Activated T-cell treated with anti-CD3 and anti-CD28 coated beads, Interleukin-2, amount 50 U/mL, for 4 hours (primary cell): ENCODE measurements at regions not wholly inside any gene's neighbourhood (a gene's known extent, or its start where the extent isn't known, plus 50 kb on each side); places are given as distances from the start of the nearest gene placed in this dataset.
"Not testable (repeated sequence)": the region's sequence is repeated elsewhere in the genome, so short reads cannot be mapped to it uniquely, and the experiment has no call there.

Experiments used
- ATAC-seq, 2 donors: fragments of 200-7000 bp; cut with Tn5 transposase; one replicate each; pipeline ENCODE4 v1.10.0; 2021
- DNase-seq: peaks from one replicate; pipeline ENCODE4 v3.0.0-alpha.2; 2020
- H3K27me3 Mint-ChIP-seq: one replicate; pipeline ENCODE4 v1.8.0; 2021; ENCODE audit warnings: low read depth, mixed read lengths
- H3K36me3 Mint-ChIP-seq: one replicate; pipeline ENCODE4 v1.8.0; 2022; ENCODE audit warnings: mixed read lengths; ENCODE audit not compliant: insufficient read depth
- H3K4me1 Mint-ChIP-seq: one replicate; pipeline ENCODE4 v1.8.0; 2021; ENCODE audit warnings: low read depth, mixed read lengths
- H3K4me3 Mint-ChIP-seq: one replicate; pipeline ENCODE4 v1.8.0; 2021; ENCODE audit warnings: mild to moderate bottlenecking, moderate library complexity, mixed read lengths
- H3K9me3 Mint-ChIP-seq: one replicate; pipeline ENCODE4 v1.8.0; 2021; ENCODE audit warnings: mixed read lengths

- H3K4me1 Mint-ChIP-seq, H3K27me3 Mint-ChIP-seq, H3K4me3 Mint-ChIP-seq, DNase-seq, H3K9me3 Mint-ChIP-seq, ATAC-seq, H3K36me3 Mint-ChIP-seq: not testable (repeated sequence)
These were observed 64.0 kb upstream of the PLEKHM1 start for GRCh38 chr17:45554479-45554878.

- H3K4me1 Mint-ChIP-seq, DNase-seq, H3K9me3 Mint-ChIP-seq, H3K4me3 Mint-ChIP-seq, H3K36me3 Mint-ChIP-seq, ATAC-seq, H3K27me3 Mint-ChIP-seq: not testable (repeated sequence)
These were observed 68.3 kb upstream of the PLEKHM1 start for GRCh38 chr17:45558821-45559220.

DNA sequence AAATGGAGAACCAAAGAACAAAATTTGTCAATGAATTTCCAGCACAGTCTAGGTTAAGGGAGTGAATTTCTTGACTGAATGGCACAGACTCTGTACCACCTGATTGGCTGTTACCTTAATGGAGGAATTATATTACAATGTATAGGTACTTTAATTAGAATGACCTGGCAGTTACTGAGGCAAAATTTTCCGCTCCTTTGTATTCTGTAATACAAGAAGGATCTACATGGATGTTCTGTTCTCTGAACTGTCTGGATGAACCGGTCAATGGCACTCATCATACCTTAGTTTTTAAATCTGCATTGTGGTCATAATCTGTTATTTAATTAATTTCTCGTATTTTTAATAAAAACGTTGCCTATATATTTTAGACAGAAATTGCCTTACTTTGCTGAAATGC, 72.3 kb upstream of the PLEKHM1 start:
- H3K36me3 Mint-ChIP-seq, H3K9me3 Mint-ChIP-seq, H3K27me3 Mint-ChIP-seq, DNase-seq, ATAC-seq, H3K4me3 Mint-ChIP-seq: not testable (repeated sequence)
- H3K4me1 Mint-ChIP-seq: peaks cover 12% of the 10 kb centered on the region

GRCh38 chr17:45563283-45563682, 72.8 kb upstream of the PLEKHM1 start:
- not testable (repeated sequence) for DNase-seq, H3K4me3 Mint-ChIP-seq, H3K9me3 Mint-ChIP-seq, ATAC-seq, H3K27me3 Mint-ChIP-seq, H3K36me3 Mint-ChIP-seq
- H3K4me1 Mint-ChIP-seq: peaks cover 12% of the 10 kb centered on the region

GRCh38 chr17:45568275-45568674, 77.8 kb upstream of the PLEKHM1 start:
- not testable (repeated sequence) for H3K4me3 Mint-ChIP-seq, H3K36me3 Mint-ChIP-seq, ATAC-seq, H3K27me3 Mint-ChIP-seq, DNase-seq, H3K9me3 Mint-ChIP-seq
- peaks cover 16% of the 10 kb centered on the region for H3K4me1 Mint-ChIP-seq

- ATAC-seq: peak in 1 of 2 donors; percentile 39
- not testable (repeated sequence) for H3K4me3 Mint-ChIP-seq, H3K9me3 Mint-ChIP-seq, H3K27me3 Mint-ChIP-seq, DNase-seq
- H3K4me1 Mint-ChIP-seq: peaks cover 45% of the 10 kb centered on the region
- H3K36me3 Mint-ChIP-seq: peaks cover 17% of the 10 kb centered on the region
These were observed 82.8 kb upstream of the PLEKHM1 start for GRCh38 chr17:45573326-45573725.

DNA sequence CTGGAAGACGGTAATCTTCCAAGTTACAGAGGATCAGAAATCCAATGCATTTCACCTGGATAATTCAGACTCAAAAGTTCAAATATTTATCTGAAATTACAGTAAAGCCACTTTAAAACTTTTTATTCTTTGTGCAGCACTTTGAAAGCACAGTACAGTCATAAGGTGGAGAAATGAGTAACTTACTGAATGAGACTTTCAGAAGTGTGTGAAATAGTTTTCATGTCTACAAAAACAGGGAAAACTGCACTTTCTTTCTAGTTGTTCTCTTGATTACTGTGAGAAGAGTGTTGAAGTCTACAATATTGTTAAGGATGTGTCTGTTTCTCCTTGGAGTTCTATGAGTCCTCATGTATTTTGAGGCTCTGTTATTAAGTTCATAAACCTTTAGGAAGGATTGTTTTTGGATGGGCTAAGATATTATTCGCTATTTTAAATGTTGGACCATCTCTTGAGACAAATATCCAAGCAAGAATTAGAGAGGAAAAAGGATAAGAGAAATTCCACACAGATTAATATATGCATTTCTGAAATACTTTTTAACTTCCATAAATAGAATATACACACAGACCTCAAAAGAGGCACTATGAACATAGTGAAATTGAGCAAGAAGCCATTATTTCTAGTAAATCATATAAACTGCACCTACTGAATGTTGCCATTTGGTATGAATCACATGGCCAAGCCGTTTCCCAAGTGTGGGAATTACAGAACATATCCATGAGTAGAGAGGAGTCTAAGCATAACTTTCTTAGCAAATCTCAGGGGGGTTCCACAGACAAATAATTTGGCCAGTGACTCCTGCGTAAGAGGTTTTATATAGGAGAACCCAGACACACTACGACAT, 83.6 kb upstream of the PLEKHM1 start:
- H3K4me1 Mint-ChIP-seq: peaks cover 48% of the 10 kb centered on the region

DNA sequence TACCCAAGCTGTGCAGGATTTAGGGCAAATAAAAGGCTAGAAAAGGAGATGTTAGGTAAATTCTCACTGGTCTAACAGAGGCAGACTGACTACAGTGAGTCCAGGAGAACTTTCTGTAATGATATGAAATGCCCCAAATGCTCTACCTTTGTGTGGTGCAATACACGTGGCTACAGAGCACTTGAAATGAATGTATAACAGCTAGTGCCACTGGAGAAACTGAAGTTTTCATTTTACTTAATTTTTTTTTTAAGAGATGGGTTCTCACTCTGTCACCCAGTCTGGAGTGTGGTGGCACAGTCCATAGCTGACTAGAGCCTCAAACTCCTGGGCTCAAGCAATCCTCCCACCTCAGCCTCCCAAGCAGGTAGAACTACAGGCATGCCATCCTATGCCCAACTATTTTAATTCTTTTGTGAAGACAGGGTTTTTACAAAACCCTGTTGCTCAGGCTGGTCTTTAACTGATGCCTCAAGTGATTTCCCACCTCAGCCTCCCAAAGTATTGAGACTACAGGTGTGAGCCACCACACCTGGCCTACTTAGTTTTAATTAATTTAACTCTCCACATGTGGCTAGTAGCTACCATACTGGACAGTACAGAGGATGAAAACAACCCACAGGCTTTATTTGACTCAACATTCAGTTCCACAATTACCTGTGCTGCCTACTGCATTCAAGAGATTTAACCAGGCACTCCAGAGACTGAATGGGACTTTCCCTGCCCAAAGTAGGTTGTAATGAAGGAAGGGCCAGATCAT, 84.8 kb upstream of the PLEKHM1 start:
- DNase-seq (no peak), ATAC-seq (no peak)
- Mint-ChIP-seq H3K36me3 (peaks cover 15% of the 10 kb centered on the region), H3K27me3 (no peaks in the 10 kb centered on the region), H3K4me3 (no peak overlapping the region), H3K4me1 (peaks cover 60% of the 10 kb centered on the region), H3K9me3 (no peaks in the 10 kb centered on the region)

More for the DNA sequence above, 83.6 kb upstream of the PLEKHM1 start:
- H3K36me3 Mint-ChIP-seq: peaks cover 15% of the 10 kb centered on the region
- H3K9me3 Mint-ChIP-seq: no peaks in the 10 kb centered on the region
- ATAC-seq (peak; percentile 83 to 92), DNase-seq (no peak)
- no peak overlapping the region for H3K4me3 Mint-ChIP-seq
- H3K27me3 Mint-ChIP-seq: no peaks in the 10 kb centered on the region

DNA sequence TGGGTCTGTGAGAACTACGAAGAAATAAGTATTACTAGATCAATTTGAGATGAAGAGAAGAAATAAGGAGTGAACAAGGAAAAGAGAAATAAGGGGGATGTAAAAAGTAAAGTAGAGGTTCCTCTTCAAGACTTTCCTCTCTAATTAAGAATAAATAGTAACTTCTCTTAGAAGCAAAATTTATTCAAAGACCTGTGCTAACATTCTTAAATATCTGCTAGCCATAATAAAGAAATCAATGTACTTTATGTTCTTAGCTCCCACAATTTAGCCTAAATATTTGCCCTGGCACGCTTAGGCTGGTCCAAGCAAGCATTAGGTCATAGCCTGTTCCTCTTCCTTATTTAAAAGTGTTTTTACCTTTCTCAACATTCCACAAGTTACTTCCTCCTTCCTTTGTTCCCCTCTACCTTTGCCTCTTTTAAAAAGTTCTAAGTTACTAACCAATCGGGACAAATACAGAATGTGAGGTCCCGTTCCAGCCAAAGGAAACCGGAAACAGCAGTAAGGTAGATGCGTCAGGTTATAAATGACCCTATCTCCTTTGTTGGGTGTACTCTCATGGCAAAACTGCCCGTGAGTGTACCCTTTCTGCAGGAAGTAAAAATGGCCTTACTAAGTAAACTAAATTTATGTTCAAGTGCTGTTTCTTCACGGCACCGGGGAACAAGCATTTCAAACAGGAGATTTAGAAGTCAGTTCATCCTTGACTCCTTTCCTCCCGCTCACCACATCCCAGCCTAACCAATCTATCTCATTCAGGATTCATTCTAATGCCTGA, 86.2 kb upstream of the PLEKHM1 start:
- not testable (repeated sequence) for ATAC-seq, DNase-seq, H3K4me3 Mint-ChIP-seq, H3K27me3 Mint-ChIP-seq, H3K9me3 Mint-ChIP-seq
- peaks cover 69% of the 10 kb centered on the region for H3K4me1 Mint-ChIP-seq
- peaks cover 17% of the 10 kb centered on the region for H3K36me3 Mint-ChIP-seq

GRCh38 chr17:45577571-45578279, 87.2 kb upstream of the PLEKHM1 start:
- H3K27me3 Mint-ChIP-seq: no peaks in the 10 kb centered on the region
- no peak overlapping the region for H3K4me3 Mint-ChIP-seq
- ATAC-seq (no peak), DNase-seq (no peak)
- H3K36me3 Mint-ChIP-seq: peaks cover 22% of the 10 kb centered on the region
- H3K4me1 Mint-ChIP-seq: peaks cover 79% of the 10 kb centered on the region
- no peaks in the 10 kb centered on the region for H3K9me3 Mint-ChIP-seq

DNA sequence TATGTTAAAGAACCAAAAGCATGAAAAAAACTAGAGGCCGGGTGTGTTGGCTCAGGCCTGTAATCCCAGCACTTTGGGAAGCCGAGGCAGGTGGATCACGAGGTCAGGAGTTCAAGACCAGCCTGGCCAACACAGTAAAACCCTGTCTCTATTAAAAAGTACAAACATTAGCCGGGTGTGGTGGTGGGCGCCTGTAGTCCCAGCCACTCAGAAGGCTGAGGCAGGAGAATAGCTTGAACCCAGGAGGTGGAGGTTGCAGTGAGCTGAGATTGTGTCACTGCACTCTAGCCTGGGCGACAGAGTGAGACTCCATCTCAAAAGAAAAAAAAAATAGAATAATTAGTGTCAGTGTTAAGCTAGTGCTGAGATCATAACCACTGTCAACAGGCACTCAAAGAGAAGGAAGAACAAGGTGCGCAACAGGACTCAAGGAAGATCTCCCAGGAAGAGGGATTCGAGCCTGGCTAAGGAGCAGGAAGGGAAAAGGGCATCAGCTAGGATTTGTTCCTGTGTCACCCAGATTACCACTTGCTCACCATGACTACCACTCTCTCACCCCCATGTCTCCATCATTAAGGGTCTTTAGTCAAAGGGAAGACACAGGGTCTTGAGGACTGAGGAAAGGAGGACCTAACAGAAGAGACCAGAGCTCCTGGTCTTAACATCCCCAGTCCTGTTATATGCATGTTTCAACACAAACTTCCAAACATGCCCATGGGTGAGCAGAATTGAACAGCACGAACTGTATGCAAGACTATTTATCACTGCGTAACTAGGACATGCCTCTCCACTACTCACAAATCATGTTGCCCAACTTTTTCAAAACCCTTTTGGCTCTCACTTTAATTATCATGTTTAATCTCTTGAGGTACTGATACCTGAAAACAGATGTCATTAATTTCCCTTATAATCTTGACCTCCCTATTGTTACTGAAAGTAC, 88.3 kb upstream of the PLEKHM1 start:
- ATAC-seq: no peak
- no peaks in the 10 kb centered on the region for H3K27me3 Mint-ChIP-seq
- H3K36me3 Mint-ChIP-seq: peaks cover 17% of the 10 kb centered on the region
- H3K4me1 Mint-ChIP-seq: peaks cover 84% of the 10 kb centered on the region
- no peaks in the 10 kb centered on the region for H3K9me3 Mint-ChIP-seq
- no peak for DNase-seq
- no peak overlapping the region for H3K4me3 Mint-ChIP-seq

- peaks cover 79% of the 10 kb centered on the region for H3K4me1 Mint-ChIP-seq
- ATAC-seq (no peak), DNase-seq (no peak)
- peaks cover 16% of the 10 kb centered on the region for H3K36me3 Mint-ChIP-seq
- no peak overlapping the region for H3K4me3 Mint-ChIP-seq
- H3K27me3 Mint-ChIP-seq: no peaks in the 10 kb centered on the region
- no peaks in the 10 kb centered on the region for H3K9me3 Mint-ChIP-seq
These were observed 89.3 kb upstream of the PLEKHM1 start for GRCh38 chr17:45579529-45580495.
